Adrenal gland (tissue), 9 donors: ENCODE measurements at regions not wholly inside any gene's neighbourhood (a gene's known extent, or its start where the extent isn't known, plus 50 kb on each side); places are given as distances from the start of the nearest gene placed in this dataset.

Source experiments
- DNase-seq, 7 donors: peaks; one replicate each; pipeline ENCODE4 v3.0.0-alpha.2; 2019 to 2020
- H3K27ac ChIP-seq, 5 donors: fragments of 200-600 bp; sonication (generic) in 4 of 5; 1 replicate in 3 of 5; 2 replicates in 2 of 5; pipeline versions ENCODE4 v1.5.1 to v1.8.0; 2016 to 2020; ENCODE audit warnings: mild to moderate bottlenecking in 1 of 5
- H3K27me3 ChIP-seq: fragments of 200-600 bp; 2 replicates; pipeline ENCODE4 v1.8.0; 2021
- H3K36me3 ChIP-seq, 2 donors: fragments of 200-600 bp; replicated peaks in 1 of 2; 1 replicate in 1 of 2; 2 replicates in 1 of 2; pipeline versions ENCODE4 v1.5.1 to v1.8.0; 2018 to 2022
- H3K4me1 ChIP-seq, 2 donors: fragments of 200-600 bp; replicated peaks in 1 of 2; 1 replicate in 1 of 2; 2 replicates in 1 of 2; pipeline versions ENCODE4 v1.5.1 to v1.8.0; 2018 to 2021
- H3K4me3 ChIP-seq, 4 donors: fragments of 200-600 bp; sonication (generic) in 3 of 4; one replicate each; pipeline ENCODE4 v1.5.1; 2016 to 2018
- H3K9me3 ChIP-seq, 3 donors: fragments of 200-600 bp; sonication (generic) in 1 of 3; replicated peaks in 1 of 3; 1 replicate in 2 of 3; 2 replicates in 1 of 3; pipeline versions ENCODE4 v1.5.1 to v1.8.0; 2016 to 2021
- CTCF ChIP-seq, 6 experiments: fragments of 450-650 bp in 4 of 6; fragments of 200-600 bp in 2 of 6; sonication (generic) in 1 of 6; IDR thresholded peaks; 1 replicate in 5 of 6; 2 replicates in 1 of 6; pipeline versions ENCODE4 v1.5.1 to v1.8.0; 2016 to 2021; ENCODE audit warnings: antibody characterized with exemption in 6 of 6, mild to moderate bottlenecking in 2 of 6, moderate library complexity in 1 of 6
- POLR2A ChIP-seq, 2 donors: fragments of 450-650 bp; IDR thresholded peaks; one replicate each; pipeline ENCODE4 v1.6.1; 2017; ENCODE audit warnings: antibody characterized with exemption in 2 of 2, mild to moderate bottlenecking in 2 of 2, moderate library complexity in 1 of 2
- WGBS, 4 donors: extraction: QIAGEN DNeasy Blood & Tissue Kit in 2 of 4; methylation state at CpG; one replicate each; pipeline versions ENCODE4 v1.1.5 to v1.1.7; 2013 to 2017; 5-methylcytosine and 5-hydroxymethylcytosine counted together
- intact Hi-C, 2 donors: fragments of 100-400 bp; cut with DNase I; formaldehyde crosslinking; loops; one replicate each; pipeline versions ENCODE4 v1.14.1 to v1.15.0; 2022 to 2023
- donor health status: healthy with polysubstance abuse.
- donor health status: Bipolar disorder and iron deficiency.
- donor health status: DM: yes; HTN: yes; CAD: no.
- donor health status: DM: no; HTN: no; CAD: no.
- donor health status: DM: no; HTN: no; CAD: no.

- Histone ChIP-seq H3K27me3 (no peaks in the 10 kb centered on the region), H3K27ac (no peak overlapping the region), H3K36me3 (no peaks in the 10 kb centered on the region), H3K9me3 (no peaks in the 10 kb centered on the region), H3K4me3 (no peak overlapping the region), H3K4me1 (no peaks in the 10 kb centered on the region)
- intact Hi-C loops: no loop called here
- no peak for TF ChIP-seq CTCF (IDR thresholded peaks at IDR 0.05)
- TF ChIP-seq POLR2A (IDR thresholded peaks at IDR 0.05): no peak
- DNase-seq: no peak
- WGBS, 4 donors: 64 to 85% (median 74%) methylated on average over 1 of the region's 1 CpG
These were observed 142.3 kb downstream of the OLFM4 start for GRCh38 chr13:53170910-53171309.

- 63 to 82% (median 74%) methylated on average over 2 of the region's 2 CpGs for WGBS, 4 donors
- intact Hi-C loops: no loop called here
- H3K9me3 ChIP-seq: no peaks in the 10 kb centered on the region
- no peaks in the 10 kb centered on the region for H3K4me1 ChIP-seq
- no peak overlapping the region for H3K4me3 ChIP-seq
- no peak for TF ChIP-seq CTCF (IDR thresholded peaks at IDR 0.05)
- no peak for TF ChIP-seq POLR2A (IDR thresholded peaks at IDR 0.05)
- H3K36me3 ChIP-seq: no peaks in the 10 kb centered on the region
- DNase-seq: no peak
- no peak overlapping the region for H3K27ac ChIP-seq
- H3K27me3 ChIP-seq: no peaks in the 10 kb centered on the region
These were observed 145.9 kb downstream of the OLFM4 start for GRCh38 chr13:53174545-53174944.

GRCh38 chr13:53180684-53181083, 152.1 kb downstream of the OLFM4 start:
- Histone ChIP-seq H3K27ac (no peak overlapping the region), H3K27me3 (no peaks in the 10 kb centered on the region), H3K4me1 (no peaks in the 10 kb centered on the region), H3K4me3 (no peak overlapping the region), H3K36me3 (no peaks in the 10 kb centered on the region), H3K9me3 (no peaks in the 10 kb centered on the region)
- intact Hi-C loops: no loop called here
- TF ChIP-seq CTCF (IDR thresholded peaks at IDR 0.05): no peak
- no peak for TF ChIP-seq POLR2A (IDR thresholded peaks at IDR 0.05)
- DNase-seq: no peak

DNA sequence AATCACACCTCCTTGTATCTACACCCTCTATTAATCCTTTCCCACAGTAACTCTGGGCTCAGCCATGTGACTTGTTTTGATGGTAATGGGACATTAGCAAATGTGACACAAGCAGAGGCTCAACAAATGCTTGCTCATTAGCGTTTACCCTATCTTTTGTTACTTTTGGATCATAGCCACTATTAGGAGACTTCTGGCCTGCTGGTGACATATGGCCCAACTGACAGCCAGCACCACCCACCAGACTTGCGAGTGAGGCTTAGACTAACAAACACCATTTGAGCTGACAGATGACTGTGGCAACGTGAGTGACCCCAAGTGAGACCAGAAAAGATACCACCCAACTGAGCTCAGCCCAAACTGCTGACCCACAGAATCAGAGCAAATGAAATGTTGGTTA, 154.1 kb downstream of the OLFM4 start:
- no peaks in the 10 kb centered on the region for H3K27me3 ChIP-seq
- no peak overlapping the region for H3K4me3 ChIP-seq
- H3K4me1 ChIP-seq: no peaks in the 10 kb centered on the region
- no peak for DNase-seq
- H3K27ac ChIP-seq: no peak overlapping the region
- WGBS, 4 donors: 15 to 34% (median 20%) methylated on average over 3 of the region's 3 CpGs
- TF ChIP-seq POLR2A (IDR thresholded peaks at IDR 0.05) (no peak), CTCF (IDR thresholded peaks at IDR 0.05) (no peak)
- H3K9me3 ChIP-seq: peaks cover 0 to 7% (median 0%) of the 10 kb centered on the region in 3 donors
- intact Hi-C loops: no loop called here
- no peaks in the 10 kb centered on the region for H3K36me3 ChIP-seq
